Choroid plexus epithelial cell (primary cell): ENCODE measurements at regions not wholly inside any gene's neighbourhood (a gene's known extent, or its start where the extent isn't known, plus 50 kb on each side); places are given as distances from the start of the nearest gene placed in this dataset.
A peak's percentile ranks its signal among the peaks of the same experiment; 100 is the strongest.

Experiments used
- DNase-seq: peaks from one replicate; pipeline ENCODE4 v3.0.0-alpha.2; 2010; ENCODE audit warnings: low read depth
- H3K4me3 ChIP-seq: 2 replicates; pipeline ENCODE4 v1.5.1; 2011; ENCODE audit warnings: low read depth, mild to moderate bottlenecking, control low read depth, low read length, moderate library complexity
- CTCF ChIP-seq: conservative IDR thresholded peaks from 2 replicates; pipeline ENCODE4 v1.5.1; 2011; ENCODE audit warnings: low read depth, mild to moderate bottlenecking, control low read depth, inconsistent platforms, low read length, moderate library complexity

GRCh38 chr5:125708583-125708982 is 714.6 kb upstream of the GRAMD2B start:
- no peak for DNase-seq
- no peak overlapping the region for H3K4me3 ChIP-seq
- no peak for TF ChIP-seq CTCF

- no peak for DNase-seq
- TF ChIP-seq CTCF = no peak
- no peak overlapping the region for H3K4me3 ChIP-seq
Measured at GRCh38 chr5:125710745-125711144, 712.5 kb upstream of the GRAMD2B start.

- no peak for DNase-seq
- no peak overlapping the region for H3K4me3 ChIP-seq
- TF ChIP-seq CTCF = no peak
Measured at GRCh38 chr5:125712397-125712796, 710.8 kb upstream of the GRAMD2B start.

GRCh38 chr5:125713109-125713805 is 710.0 kb upstream of the GRAMD2B start:
- DNase-seq = no peak
- TF ChIP-seq CTCF = no peak
- H3K4me3 ChIP-seq = no peak overlapping the region

GRCh38 chr5:125715216-125715615 is 708.0 kb upstream of the GRAMD2B start:
- TF ChIP-seq CTCF = no peak
- no peak overlapping the region for H3K4me3 ChIP-seq
- DNase-seq = no peak

- peak; percentile 72 for DNase-seq
- no peak overlapping the region for H3K4me3 ChIP-seq
- TF ChIP-seq CTCF = no peak
Measured at GRCh38 chr5:125717209-125717608, 706.0 kb upstream of the GRAMD2B start.

- H3K4me3 ChIP-seq = no peak overlapping the region
- peak; percentile 73 for DNase-seq
- no peak for TF ChIP-seq CTCF
Measured at GRCh38 chr5:125719681-125720347, 703.4 kb upstream of the GRAMD2B start.
